ENCODE measurements at regions not wholly inside any gene's neighbourhood (a gene's known extent, or its start where the extent isn't known, plus 50 kb on each side); places are given as distances from the start of the nearest gene placed in this dataset.

GRCh38 chr20:40754339-40754943, 65.4 kb upstream of the MAFB start:
- H3K27ac ChIP-seq: no peak overlapping the region
- peaks cover 55% of the 10 kb centered on the region for H3K27me3 ChIP-seq (ENCODE audit: insufficient read depth, low read depth, severe bottlenecking)
- no peaks in the 10 kb centered on the region for H3K9me3 ChIP-seq (ENCODE audit: severe bottlenecking)
- H3K4me3 ChIP-seq (ENCODE audit: low read depth, low read length): no peak overlapping the region
- DNase-seq: no peak
- no peaks in the 10 kb centered on the region for H3K36me3 ChIP-seq
- TF ChIP-seq CTCF (IDR thresholded peaks at IDR 0.05; ENCODE audit: low read depth, low read length): no peak

- no peak overlapping the region for H3K4me3 ChIP-seq (ENCODE audit: low read depth, low read length)
- H3K27me3 ChIP-seq (ENCODE audit: insufficient read depth, low read depth, severe bottlenecking): peaks cover 54% of the 10 kb centered on the region
- no peak for DNase-seq
- no peaks in the 10 kb centered on the region for H3K36me3 ChIP-seq
- TF ChIP-seq CTCF (IDR thresholded peaks at IDR 0.05; ENCODE audit: low read depth, low read length): no peak
- H3K9me3 ChIP-seq (ENCODE audit: severe bottlenecking): no peaks in the 10 kb centered on the region
- H3K27ac ChIP-seq: no peak overlapping the region
Observed at GRCh38 chr20:40757087-40757486, 68.1 kb upstream of the MAFB start.

- no peak overlapping the region for H3K4me3 ChIP-seq (ENCODE audit: low read depth, low read length)
- no peak overlapping the region for H3K27ac ChIP-seq
- peaks cover 52% of the 10 kb centered on the region for H3K27me3 ChIP-seq (ENCODE audit: insufficient read depth, low read depth, severe bottlenecking)
- no peaks in the 10 kb centered on the region for H3K9me3 ChIP-seq (ENCODE audit: severe bottlenecking)
- H3K36me3 ChIP-seq: no peaks in the 10 kb centered on the region
- DNase-seq: no peak
- TF ChIP-seq CTCF (IDR thresholded peaks at IDR 0.05; ENCODE audit: low read depth, low read length): no peak
Observed at GRCh38 chr20:40758790-40759189, 69.8 kb upstream of the MAFB start.

GRCh38 chr20:40760399-40760798, 71.4 kb upstream of the MAFB start:
- Histone ChIP-seq H3K4me3 (ENCODE audit: low read depth, low read length) (no peak overlapping the region), H3K27me3 (ENCODE audit: insufficient read depth, low read depth, severe bottlenecking) (peaks cover 39% of the 10 kb centered on the region), H3K36me3 (no peaks in the 10 kb centered on the region), H3K9me3 (ENCODE audit: severe bottlenecking) (no peaks in the 10 kb centered on the region), H3K27ac (no peak overlapping the region)
- TF ChIP-seq CTCF (IDR thresholded peaks at IDR 0.05; ENCODE audit: low read depth, low read length): no peak
- no peak for DNase-seq

GRCh38 chr20:40763646-40764295, 74.7 kb upstream of the MAFB start:
- no peaks in the 10 kb centered on the region for H3K36me3 ChIP-seq
- no peak overlapping the region for H3K4me3 ChIP-seq (ENCODE audit: low read depth, low read length)
- H3K27ac ChIP-seq: no peak overlapping the region
- H3K27me3 ChIP-seq (ENCODE audit: insufficient read depth, low read depth, severe bottlenecking): peaks cover 46% of the 10 kb centered on the region
- TF ChIP-seq CTCF (IDR thresholded peaks at IDR 0.05; ENCODE audit: low read depth, low read length): no peak
- DNase-seq: no peak
- no peaks in the 10 kb centered on the region for H3K9me3 ChIP-seq (ENCODE audit: severe bottlenecking)

Data from WERI-Rb-1 (cell line).